Ovary (tissue), 3 donors: ENCODE measurements at regions not wholly inside any gene's neighbourhood (a gene's known extent, or its start where the extent isn't known, plus 50 kb on each side); places are given as distances from the start of the nearest gene placed in this dataset.

Experiments
- CTCF ChIP-seq, 3 donors: fragments of 450-650 bp in 2 of 3; fragments of 200-600 bp in 1 of 3; IDR thresholded peaks; one replicate each; pipeline versions ENCODE4 v1.5.1 to v1.8.0; 2016 to 2022; ENCODE audit warnings: antibody characterized with exemption in 3 of 3, mild to moderate bottlenecking in 1 of 3
- EP300 ChIP-seq: sonication (generic); formaldehyde crosslinking; IDR thresholded peaks from one replicate; pipeline ENCODE4 v1.6.1; 2017; ENCODE audit warnings: antibody characterized with exemption
- POLR2A ChIP-seq: fragments of 450-650 bp; IDR thresholded peaks from one replicate; pipeline ENCODE4 v1.6.1; 2017; ENCODE audit warnings: antibody characterized with exemption, mild to moderate bottlenecking, moderate library complexity
- donor health status: DM: no; HTN: no; CAD: no.

GRCh38 chr1:147091801-147092200, 80.5 kb downstream of the PRKAB2 start:
- TF ChIP-seq CTCF (IDR thresholded peaks at IDR 0.05) (no peak), EP300 (no peak), POLR2A (no peak)
